DMS 273 (cell line): ENCODE measurements at regions not wholly inside any gene's neighbourhood (a gene's known extent, or its start where the extent isn't known, plus 50 kb on each side); places are given as distances from the start of the nearest gene placed in this dataset.
A peak's percentile ranks its signal among the peaks of the same experiment; 100 is the strongest.
"Not testable (repeated sequence)": the region's sequence is repeated elsewhere in the genome, so short reads cannot be mapped to it uniquely, and the experiment has no call there.

Source experiments
- DNase-seq: peaks from one replicate; lab custom pipeline; 2025; ENCODE audit not compliant: unreplicated experiment; lab: John Stamatoyannopoulos, UW

GRCh38 chr18:9009703-9010488 is 92.6 kb upstream of the NDUFV2 start:
- DNase-seq = no peak

GRCh38 chr18:9011431-9011830 is 91.1 kb upstream of the NDUFV2 start:
- no peak for DNase-seq

GRCh38 chr18:9013926-9014373 is 88.5 kb upstream of the NDUFV2 start:
- no peak for DNase-seq

DNA sequence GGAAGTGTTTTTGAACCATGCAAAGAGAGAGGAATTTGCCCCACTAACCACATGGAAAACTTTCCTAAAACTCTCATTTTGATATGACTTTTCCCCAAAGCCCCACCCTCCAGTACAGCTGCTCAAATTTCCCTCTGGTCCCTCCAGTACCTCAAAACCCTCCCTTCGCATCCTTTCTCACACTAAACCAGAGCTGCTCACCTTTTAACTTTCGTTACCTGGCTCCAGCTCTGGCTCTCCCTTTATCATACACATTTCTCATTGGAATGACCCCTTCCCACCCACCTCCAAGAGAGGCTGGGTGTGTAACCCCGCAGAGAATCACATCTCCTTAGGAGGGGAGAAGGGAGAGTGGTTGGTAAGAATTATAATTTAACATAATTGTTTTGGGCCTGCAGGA is 86.8 kb upstream of the NDUFV2 start:
- DNase-seq = no peak

DNA sequence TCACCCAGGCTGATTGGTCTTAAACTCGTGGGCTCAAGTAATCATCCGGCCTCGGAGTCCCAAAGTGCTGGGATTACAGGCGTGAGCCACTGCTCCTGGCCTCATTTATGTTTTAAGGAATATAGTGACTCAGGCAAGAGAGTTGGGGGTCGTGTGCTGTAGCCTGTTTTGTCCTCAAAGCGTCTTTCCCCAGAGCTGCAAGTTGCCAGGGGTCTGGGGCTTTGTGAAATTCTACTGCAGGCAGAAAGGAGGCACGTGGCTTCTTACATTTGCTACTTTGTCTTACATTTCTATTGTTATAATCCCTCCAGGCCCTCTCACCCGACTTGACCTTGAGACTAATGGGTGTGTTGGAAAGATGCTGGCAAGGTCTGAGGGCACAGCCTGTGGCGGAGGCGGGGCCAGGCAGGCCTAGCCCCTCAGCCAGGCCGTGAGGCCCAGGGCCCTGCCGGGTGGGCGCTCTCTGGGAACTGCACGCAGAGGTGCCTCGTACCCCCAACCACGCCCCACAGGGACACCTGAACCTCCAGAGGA is 85.8 kb upstream of the NDUFV2 start:
- peak; percentile 69 for DNase-seq

DNA sequence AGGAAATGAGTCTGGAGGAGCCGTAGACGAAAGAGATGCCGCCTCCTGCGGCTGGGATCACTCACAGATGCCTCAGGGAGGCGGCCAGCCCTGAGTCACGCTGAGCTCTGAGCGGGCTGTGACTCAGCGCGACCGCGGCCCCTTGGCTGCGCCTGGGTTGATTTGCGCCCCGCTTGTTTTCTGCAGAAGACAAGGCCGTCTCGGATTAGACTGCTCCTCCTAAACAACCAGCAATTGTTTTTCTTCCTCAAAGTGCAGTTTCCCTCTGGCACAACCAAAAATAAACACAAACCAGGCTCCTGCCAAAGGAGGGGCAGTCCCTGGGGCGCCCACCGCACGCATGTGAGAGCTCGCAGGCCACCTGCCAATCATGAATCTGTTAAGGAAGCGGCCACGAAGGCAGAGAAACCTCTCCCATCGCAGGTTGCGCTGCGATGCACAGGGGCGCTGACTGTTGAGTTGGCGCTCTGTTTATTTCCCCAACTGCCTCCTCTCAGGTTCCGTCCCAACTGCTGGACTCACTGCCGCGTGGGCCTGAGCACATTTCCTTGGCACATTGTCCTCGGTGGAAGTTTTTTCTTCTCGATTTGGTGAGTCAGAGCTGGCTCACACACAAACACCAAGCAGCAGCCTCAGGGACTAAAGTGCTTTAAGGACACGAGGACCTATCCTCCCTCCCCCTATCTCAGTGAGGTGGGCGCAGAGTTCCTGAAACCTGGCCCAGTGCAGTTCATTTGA is 85.2 kb upstream of the NDUFV2 start:
- DNase-seq = peak; percentile 79

DNA sequence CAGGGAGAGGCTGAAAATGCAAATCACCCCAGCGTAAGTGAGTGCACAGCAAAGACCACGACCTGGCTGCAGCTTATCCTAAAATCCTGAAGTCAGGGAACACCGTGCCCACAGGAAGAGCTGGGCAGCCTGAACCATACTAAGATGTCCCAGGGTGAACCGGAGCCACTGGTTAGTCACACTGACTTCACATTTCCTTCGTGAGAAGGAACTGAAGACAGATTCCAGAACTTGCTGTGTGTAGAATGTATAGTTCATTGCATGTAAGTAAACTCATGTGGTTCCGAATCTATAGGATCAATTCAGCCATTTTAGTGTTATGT is 84.6 kb upstream of the NDUFV2 start:
- no peak for DNase-seq

DNA sequence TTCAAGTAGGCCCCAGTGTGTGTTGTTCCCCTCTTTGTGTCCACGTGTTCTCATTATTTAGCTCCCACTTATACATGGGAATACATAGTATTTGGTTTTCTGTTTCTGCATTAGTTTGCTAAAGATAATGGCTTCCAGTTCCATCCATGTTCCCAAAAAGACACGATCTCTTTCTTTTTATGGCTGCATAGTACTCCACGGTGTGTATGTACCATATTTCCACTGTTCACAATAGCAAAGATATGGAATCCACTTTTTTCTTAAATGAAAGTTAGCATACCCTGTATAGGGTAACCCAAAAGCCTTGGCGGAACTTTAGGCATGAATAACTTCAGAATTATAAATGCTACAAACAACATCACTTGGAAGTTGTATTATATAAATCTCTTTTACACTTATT is 83.4 kb upstream of the NDUFV2 start:
- no peak for DNase-seq

DNA sequence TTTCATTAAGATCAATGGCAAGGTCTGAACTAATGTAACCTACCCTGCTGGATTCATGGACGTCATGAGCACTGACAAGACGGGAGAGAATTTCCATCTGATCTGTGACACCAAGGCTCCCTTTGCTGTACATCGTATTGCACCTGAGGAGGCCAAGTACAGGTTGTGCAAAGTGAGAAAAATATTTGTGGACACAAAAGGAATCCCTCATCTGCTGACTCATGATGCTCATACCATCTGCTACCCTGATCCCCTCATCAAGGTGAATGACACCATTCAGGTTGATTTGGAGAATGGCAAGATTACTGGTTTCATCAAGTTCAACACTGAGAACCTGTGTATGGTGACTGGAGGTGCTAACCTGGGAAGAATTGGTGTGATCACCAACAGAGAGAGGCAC is 82.3 kb upstream of the NDUFV2 start:
- DNase-seq = no peak

GRCh38 chr18:9021458-9021857 is 81.0 kb upstream of the NDUFV2 start:
- DNase-seq = no peak

- no peak for DNase-seq
Observed at GRCh38 chr18:9022397-9023155, 79.9 kb upstream of the NDUFV2 start.

DNA sequence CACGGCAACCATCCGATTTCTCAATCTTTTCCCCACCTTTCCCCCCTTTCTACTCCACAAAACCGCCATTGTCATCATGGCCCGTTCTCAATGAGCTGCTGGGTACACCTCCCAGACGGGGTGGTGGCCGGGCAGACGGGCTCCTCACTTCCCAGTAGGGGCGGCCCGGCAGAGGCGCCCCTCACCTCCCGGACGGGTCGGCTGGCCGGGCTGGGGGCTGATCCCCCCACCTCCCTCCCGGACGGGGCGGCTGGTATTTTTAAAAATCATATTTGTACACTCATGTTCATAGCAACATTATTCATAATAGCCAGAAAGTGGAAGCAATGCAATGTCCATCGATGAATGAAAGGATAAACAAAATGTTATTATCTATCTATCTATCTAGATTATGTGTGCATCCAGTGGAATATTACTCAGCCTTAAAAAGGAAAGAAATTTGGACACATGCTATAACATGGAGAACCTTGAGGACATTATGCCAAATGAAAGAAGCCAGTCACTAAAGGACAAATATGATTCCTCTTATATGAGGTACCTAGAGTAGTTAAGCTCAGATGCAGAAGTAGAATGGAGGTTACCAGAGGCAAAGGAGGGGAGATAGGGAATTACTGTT is 78.4 kb upstream of the NDUFV2 start:
- not testable (repeated sequence) for DNase-seq

- no peak for DNase-seq
Observed at GRCh38 chr18:9025091-9025838, 77.2 kb upstream of the NDUFV2 start.

GRCh38 chr18:9029131-9029530 is 73.4 kb upstream of the NDUFV2 start:
- DNase-seq = no peak

DNA sequence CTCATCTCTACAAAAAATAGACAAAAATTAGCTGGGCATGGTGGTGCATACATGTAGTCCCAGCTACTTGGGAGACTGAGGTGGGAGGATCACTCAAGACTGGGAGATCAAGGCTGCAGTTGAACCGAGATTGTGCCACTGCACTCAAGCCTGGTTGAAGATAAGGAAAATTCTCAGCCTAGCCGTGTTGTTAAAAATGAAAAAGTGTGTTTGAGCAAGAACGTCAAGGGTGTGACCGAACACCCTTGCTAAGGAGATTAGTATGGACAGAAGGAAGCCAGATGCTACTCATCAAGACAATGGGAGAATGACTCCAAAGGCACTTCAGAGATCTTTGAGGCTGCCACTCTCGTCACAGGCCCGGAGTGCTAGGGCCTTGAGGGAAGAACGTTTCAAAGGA is 70.0 kb upstream of the NDUFV2 start:
- DNase-seq = no peak

DNA sequence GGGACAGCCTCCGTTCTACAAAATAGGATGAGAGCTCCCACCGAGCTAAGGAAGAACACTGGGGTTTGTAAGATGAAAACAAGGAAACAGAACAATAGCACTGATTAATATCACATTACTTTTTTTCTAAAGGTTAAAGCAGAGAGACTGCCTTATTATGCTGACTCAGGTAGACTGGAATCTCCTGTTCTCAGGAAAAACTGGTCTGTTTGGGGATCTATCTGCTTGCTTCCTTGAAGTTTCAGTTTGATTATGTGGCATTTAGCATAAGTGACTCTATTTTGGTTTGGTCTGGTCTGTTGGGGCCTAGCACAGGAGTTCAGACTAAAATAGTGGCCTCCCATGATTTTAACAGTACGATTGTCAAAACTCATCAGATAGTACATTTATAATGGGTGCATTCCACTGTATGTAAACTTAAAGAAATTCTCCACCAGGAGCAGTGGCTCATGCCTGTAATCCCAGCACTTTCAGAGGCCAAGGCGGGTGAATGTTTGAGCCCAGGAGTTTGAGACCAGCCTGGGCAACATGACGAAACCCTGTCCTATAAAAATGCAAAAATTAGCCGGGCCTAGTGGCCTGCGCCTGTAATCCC is 64.1 kb upstream of the NDUFV2 start:
- no peak for DNase-seq

GRCh38 chr18:9039441-9040071 is 62.9 kb upstream of the NDUFV2 start:
- no peak for DNase-seq

GRCh38 chr18:9042766-9043481 is 59.6 kb upstream of the NDUFV2 start:
- no peak for DNase-seq

DNA sequence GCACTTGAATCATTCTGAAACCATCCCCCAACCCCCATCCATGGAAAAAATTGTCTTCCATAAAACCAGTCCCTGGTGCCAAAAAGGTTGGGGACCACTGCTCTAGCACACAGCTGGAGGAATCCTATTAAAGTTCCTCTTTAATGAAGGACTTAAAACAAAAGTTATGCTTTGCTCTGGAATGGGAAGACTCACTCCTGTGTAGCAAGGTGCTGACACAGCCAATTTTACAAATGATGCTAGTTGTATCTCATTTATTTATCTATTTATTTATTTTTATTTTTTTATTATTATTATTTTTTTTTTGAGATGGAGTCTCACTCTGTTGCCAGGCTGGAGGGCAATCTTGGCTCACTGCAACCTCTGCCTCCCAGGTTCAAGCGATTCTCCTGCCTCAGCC is 58.9 kb upstream of the NDUFV2 start:
- no peak for DNase-seq
